DND-41 (cell line): ENCODE measurements at regions not wholly inside any gene's neighbourhood (a gene's known extent, or its start where the extent isn't known, plus 50 kb on each side); places are given as distances from the start of the nearest gene placed in this dataset.

Source experiments
- ATAC-seq: fragments of 200-7000 bp; cut with Tn5 transposase; 3 replicates; pipeline ENCODE4 v1.9.1; 2021; ENCODE audit warnings: low read depth; ENCODE audit not compliant: insufficient read depth
- DNase-seq: peaks from one replicate; pipeline ENCODE4 v3.0.0-alpha.2; 2020
- H2AFZ ChIP-seq: 2 replicates; pipeline ENCODE4 v1.6.0; 2012; ENCODE audit warnings: low read depth, low read length
- H3K27ac ChIP-seq: 2 replicates; pipeline ENCODE4 v1.5.1; 2012; ENCODE audit warnings: low read length, inconsistent platforms
- H3K27me3 ChIP-seq: fragments of 200-600 bp; sonication (generic); 2 replicates; pipeline ENCODE4 v1.6.0; 2012; ENCODE audit warnings: low read length, mild to moderate bottlenecking, inconsistent platforms; ENCODE audit not compliant: insufficient read depth, poor library complexity
- H3K36me3 ChIP-seq: 2 replicates; pipeline ENCODE4 v1.5.1; 2012; ENCODE audit warnings: low read length, inconsistent platforms; ENCODE audit not compliant: insufficient read depth
- H3K4me1 ChIP-seq: 2 replicates; pipeline ENCODE4 v1.5.1; 2012; ENCODE audit warnings: mild to moderate bottlenecking, low read length; ENCODE audit not compliant: insufficient read depth
- H3K4me2 ChIP-seq: 2 replicates; pipeline ENCODE4 v1.6.0; 2012; ENCODE audit warnings: mild to moderate bottlenecking, moderate library complexity, low read length, inconsistent platforms; ENCODE audit not compliant: insufficient read depth
- H3K4me3 ChIP-seq, 2 experiments: fragments of 200-600 bp in 1 of 2; shearing (Covaris generic) in 1 of 2; 2 replicates each; pipeline ENCODE4 v1.5.1; 2012 to 2016; ENCODE audit warnings: inconsistent platforms in 2 of 2, low read length in 2 of 2, mild to moderate bottlenecking in 2 of 2, low read depth in 1 of 2, moderate library complexity in 1 of 2
- H3K79me2 ChIP-seq: 2 replicates; pipeline ENCODE4 v1.6.0; 2012; ENCODE audit warnings: low read length, inconsistent platforms; ENCODE audit not compliant: insufficient read depth
- H3K9ac ChIP-seq: 2 replicates; pipeline ENCODE4 v1.6.0; 2012; ENCODE audit warnings: low read depth, mild to moderate bottlenecking, inconsistent platforms, low read length, moderate library complexity
- H3K9me3 ChIP-seq: 2 replicates; pipeline ENCODE4 v1.5.1; 2012; ENCODE audit warnings: low read length, moderate library complexity, mild to moderate bottlenecking, inconsistent platforms; ENCODE audit not compliant: insufficient read depth, severe bottlenecking
- H4K20me1 ChIP-seq: 2 replicates; pipeline ENCODE4 v1.6.0; 2012; ENCODE audit warnings: low read length; ENCODE audit not compliant: insufficient read depth
- CTCF ChIP-seq: IDR thresholded peaks from 2 replicates; pipeline ENCODE4 v1.5.1; 2012; ENCODE audit warnings: borderline replicate concordance, low read length, moderate library complexity, mild to moderate bottlenecking; ENCODE audit not compliant: poor library complexity, severe bottlenecking; ENCODE audit errors: extremely low read depth
- EZH2 ChIP-seq: IDR thresholded peaks from 3 replicates; pipeline ENCODE4 v1.6.1; 2012; ENCODE audit warnings: borderline replicate concordance, low read depth, mild to moderate bottlenecking, moderate library complexity, low read length, inconsistent platforms; ENCODE audit not compliant: severe bottlenecking

GRCh38 chr20:1801929-1802306 lies 93.3 kb upstream of the SIRPA start:
- Histone ChIP-seq H2AFZ (no peak overlapping the region), H3K4me3 (no peak overlapping the region), H3K27me3 (peaks cover 56% of the 10 kb centered on the region), H3K4me1 (peaks cover 14% of the 10 kb centered on the region; the same call in 1 of the 2 replicates), H4K20me1 (peaks cover 16% of the 10 kb centered on the region), H3K27ac (no peak overlapping the region), H3K9me3 (no peaks in the 10 kb centered on the region), H3K4me2 (no peak overlapping the region), H3K36me3 (no peaks in the 10 kb centered on the region), H3K79me2 (no peaks in the 10 kb centered on the region), H3K9ac (no peak overlapping the region)
- no peak for DNase-seq
- ATAC-seq, result no peak
- TF ChIP-seq EZH2 (no peak), CTCF (no peak)

DNA sequence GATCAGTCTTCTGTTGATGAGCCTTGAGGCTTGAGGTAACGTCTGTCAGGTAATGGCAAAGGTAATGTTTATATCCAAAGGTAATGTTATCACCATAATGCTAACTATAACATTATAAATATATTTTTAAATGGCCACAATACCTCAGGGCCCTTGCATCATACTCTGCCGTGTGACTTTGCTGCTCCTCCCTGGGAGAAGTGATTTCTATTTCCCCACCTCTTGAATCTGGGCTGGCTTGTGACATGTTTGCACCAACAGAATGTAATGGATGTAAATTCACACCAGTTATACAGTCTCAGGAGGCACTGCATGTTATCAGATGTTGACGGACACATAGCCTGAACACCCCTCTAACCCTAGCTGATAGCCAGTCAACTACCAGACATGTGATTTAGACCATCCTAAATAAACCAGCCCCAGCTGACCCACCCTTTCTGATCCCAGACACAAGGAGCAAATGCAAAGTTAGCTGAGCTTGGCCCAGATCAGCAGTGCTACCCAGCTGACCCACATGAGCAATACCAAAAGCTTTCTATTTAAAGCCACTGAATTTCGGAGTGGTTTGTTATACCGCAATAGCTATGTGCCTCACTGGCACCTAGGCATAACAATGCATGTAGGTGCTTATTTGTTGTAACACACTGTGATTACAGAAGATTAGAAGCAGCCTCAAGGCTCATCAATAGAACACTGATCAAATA lies 93.8 kb upstream of the SIRPA start:
- no peak overlapping the region for H3K4me3 ChIP-seq
- no peak overlapping the region for H3K4me2 ChIP-seq
- no peak overlapping the region for H3K9ac ChIP-seq
- H4K20me1 ChIP-seq, result peaks cover 16% of the 10 kb centered on the region
- H3K27me3 ChIP-seq, result peaks cover 55% of the 10 kb centered on the region
- no peaks in the 10 kb centered on the region for H3K79me2 ChIP-seq
- H3K36me3 ChIP-seq, result no peaks in the 10 kb centered on the region
- DNase-seq, result no peak
- no peaks in the 10 kb centered on the region for H3K9me3 ChIP-seq
- no peak overlapping the region for H3K27ac ChIP-seq
- ATAC-seq, result no peak
- TF ChIP-seq EZH2 (no peak), CTCF (no peak)
- peaks cover 14% of the 10 kb centered on the region; the same call in 1 of the 2 replicates for H3K4me1 ChIP-seq
- no peak overlapping the region for H2AFZ ChIP-seq

DNA sequence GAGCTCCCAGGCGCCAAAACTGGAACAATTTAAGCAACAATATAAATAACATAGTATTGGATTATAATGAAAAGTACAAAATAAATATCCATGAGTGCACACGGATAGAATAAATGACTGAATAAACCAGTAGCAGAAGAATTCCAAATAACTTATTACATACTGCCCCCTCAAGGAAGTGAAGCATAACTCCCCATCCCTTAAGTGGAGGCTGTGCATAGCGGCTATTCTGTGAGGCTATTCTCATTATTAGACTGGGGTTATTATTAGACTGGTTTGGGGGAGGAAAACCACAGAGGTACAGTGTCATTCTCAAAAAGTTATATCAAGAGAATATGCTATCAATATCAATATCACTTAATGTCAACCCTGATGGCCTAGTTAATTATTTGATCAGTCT lies 94.4 kb upstream of the SIRPA start:
- DNase-seq (no peak), ATAC-seq (no peak)
- Histone ChIP-seq H3K4me2 (no peak overlapping the region), H4K20me1 (peaks cover 16% of the 10 kb centered on the region), H3K9me3 (no peaks in the 10 kb centered on the region), H3K4me3 (no peak overlapping the region), H3K27me3 (peaks cover 51% of the 10 kb centered on the region), H3K79me2 (no peaks in the 10 kb centered on the region), H3K9ac (no peak overlapping the region), H3K27ac (no peak overlapping the region), H3K36me3 (no peaks in the 10 kb centered on the region), H2AFZ (no peak overlapping the region), H3K4me1 (peaks cover 14% of the 10 kb centered on the region; the same call in 1 of the 2 replicates)
- TF ChIP-seq CTCF (peak; percentile 45), EZH2 (no peak)
